ENCODE measurements at regions not wholly inside any gene's neighbourhood (a gene's known extent, or its start where the extent isn't known, plus 50 kb on each side); places are given as distances from the start of the nearest gene placed in this dataset.

GRCh38 chr2:216292475-216292874 is 79.8 kb downstream of the MARCHF4 start:
- H3K36me3 Mint-ChIP-seq (ENCODE audit: unreplicated experiment): no peaks in the 10 kb centered on the region
- TF ChIP-seq CTCF (IDR thresholded peaks at IDR 0.05; ENCODE audit: partially characterized antibody, unreplicated experiment): no peak
- no peaks in the 10 kb centered on the region for H3K27me3 Mint-ChIP-seq (ENCODE audit: unreplicated experiment)
- DNase-seq: no peak
- peaks cover 17% of the 10 kb centered on the region for H3K4me1 Mint-ChIP-seq (ENCODE audit: low read depth, unreplicated experiment)
- no peaks in the 10 kb centered on the region for H3K9me3 Mint-ChIP-seq (ENCODE audit: unreplicated experiment)
- no peak overlapping the region for H3K27ac Mint-ChIP-seq (ENCODE audit: unreplicated experiment)
- H3K4me3 Mint-ChIP-seq (ENCODE audit: unreplicated experiment): no peak overlapping the region

DNA sequence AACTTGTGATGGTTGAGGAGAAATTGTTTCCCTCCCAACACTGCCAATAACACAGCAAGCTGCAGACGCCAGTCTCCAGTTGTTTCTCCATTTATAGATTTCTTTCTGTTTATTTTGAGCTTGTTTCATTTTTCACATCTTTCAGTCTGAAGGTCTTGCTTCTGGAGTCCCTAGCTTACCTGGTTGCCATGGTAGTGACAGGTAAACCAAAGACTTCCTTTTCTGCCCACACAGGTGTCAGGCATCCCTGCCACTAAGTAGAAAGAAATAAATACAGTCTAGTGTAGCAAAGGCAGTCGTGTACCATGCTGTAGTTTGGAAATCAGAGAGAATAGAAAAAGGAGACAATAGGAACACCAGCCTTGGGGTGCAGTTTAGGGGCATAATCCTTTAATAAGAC is 82.8 kb downstream of the MARCHF4 start:
- H3K4me3 Mint-ChIP-seq (ENCODE audit: unreplicated experiment): no peak overlapping the region
- peaks cover 6% of the 10 kb centered on the region for H3K9me3 Mint-ChIP-seq (ENCODE audit: unreplicated experiment)

DNA sequence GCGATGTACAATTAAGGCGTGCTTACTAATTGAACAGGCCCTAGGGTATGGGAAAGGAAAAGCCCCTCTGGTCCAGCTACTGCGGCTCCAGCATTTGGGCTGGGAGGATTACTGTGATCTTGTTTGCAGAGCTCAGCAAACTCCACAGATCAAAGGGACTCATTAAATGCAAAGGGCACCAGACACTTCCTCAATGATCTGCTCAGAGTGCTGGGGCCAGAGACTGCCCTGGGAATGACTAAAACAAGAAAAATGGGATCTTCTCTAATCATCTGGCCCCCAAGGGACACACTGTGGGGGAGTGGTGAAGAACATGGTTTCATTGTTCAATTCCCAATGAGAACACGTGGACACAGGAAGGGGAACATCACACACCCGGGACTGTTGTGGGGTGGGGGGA is 85.0 kb downstream of the MARCHF4 start:
- Mint-ChIP-seq H3K27ac (ENCODE audit: unreplicated experiment) (peak overlapping the region; percentile 50), H3K4me1 (ENCODE audit: low read depth, unreplicated experiment) (peaks cover 32% of the 10 kb centered on the region), H3K27me3 (ENCODE audit: unreplicated experiment) (peaks cover 6% of the 10 kb centered on the region), H3K36me3 (ENCODE audit: unreplicated experiment) (peaks cover 5% of the 10 kb centered on the region), H3K9me3 (ENCODE audit: unreplicated experiment) (peaks cover 6% of the 10 kb centered on the region), H3K4me3 (ENCODE audit: unreplicated experiment) (no peak overlapping the region)
- peak; percentile 16 for DNase-seq
- TF ChIP-seq CTCF (IDR thresholded peaks at IDR 0.05; ENCODE audit: partially characterized antibody, unreplicated experiment): no peak

More for the DNA sequence above, 82.8 kb downstream of the MARCHF4 start:
- no peaks in the 10 kb centered on the region for H3K36me3 Mint-ChIP-seq (ENCODE audit: unreplicated experiment)
- TF ChIP-seq CTCF (IDR thresholded peaks at IDR 0.05; ENCODE audit: partially characterized antibody, unreplicated experiment): no peak
- no peak for DNase-seq
- H3K4me1 Mint-ChIP-seq (ENCODE audit: low read depth, unreplicated experiment): peaks cover 29% of the 10 kb centered on the region
- no peak overlapping the region for H3K27ac Mint-ChIP-seq (ENCODE audit: unreplicated experiment)
- H3K27me3 Mint-ChIP-seq (ENCODE audit: unreplicated experiment): peaks cover 2% of the 10 kb centered on the region

DNA sequence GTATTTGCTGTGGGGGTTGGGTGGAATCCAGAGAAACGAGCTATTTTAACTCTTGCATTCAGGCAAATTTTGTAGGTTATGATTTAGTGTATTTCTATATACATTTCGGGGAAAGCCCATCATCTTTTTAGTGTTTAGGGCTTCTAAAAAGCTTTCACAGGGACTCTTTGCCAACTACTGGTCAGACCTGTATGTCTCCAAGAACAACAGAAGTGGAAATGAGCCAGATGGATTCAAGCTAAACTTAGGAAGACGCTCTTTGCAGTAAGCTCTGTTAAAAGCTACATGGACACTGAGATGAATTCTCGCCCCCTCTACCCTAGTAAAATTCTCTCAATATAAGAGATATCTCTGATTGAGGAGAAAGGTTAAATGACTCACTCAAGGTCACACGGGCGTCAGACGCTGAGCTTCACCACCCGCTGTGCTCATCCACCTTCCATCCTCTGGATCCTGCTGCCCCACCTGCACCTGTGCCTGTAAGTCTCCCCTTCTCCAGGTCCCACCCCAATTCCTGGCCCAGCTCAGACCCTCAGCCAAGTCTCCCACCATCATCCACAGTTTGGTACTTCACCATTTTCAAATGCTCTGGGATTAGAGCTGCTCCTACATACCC is 85.6 kb downstream of the MARCHF4 start:
- Mint-ChIP-seq H3K27ac (ENCODE audit: unreplicated experiment) (peak overlapping the region; percentile 50), H3K27me3 (ENCODE audit: unreplicated experiment) (peaks cover 6% of the 10 kb centered on the region), H3K4me1 (ENCODE audit: low read depth, unreplicated experiment) (peaks cover 36% of the 10 kb centered on the region), H3K36me3 (ENCODE audit: unreplicated experiment) (peaks cover 5% of the 10 kb centered on the region), H3K9me3 (ENCODE audit: unreplicated experiment) (peaks cover 6% of the 10 kb centered on the region), H3K4me3 (ENCODE audit: unreplicated experiment) (no peak overlapping the region)
- DNase-seq: no peak
- no peak for TF ChIP-seq CTCF (IDR thresholded peaks at IDR 0.05; ENCODE audit: partially characterized antibody, unreplicated experiment)

DNA sequence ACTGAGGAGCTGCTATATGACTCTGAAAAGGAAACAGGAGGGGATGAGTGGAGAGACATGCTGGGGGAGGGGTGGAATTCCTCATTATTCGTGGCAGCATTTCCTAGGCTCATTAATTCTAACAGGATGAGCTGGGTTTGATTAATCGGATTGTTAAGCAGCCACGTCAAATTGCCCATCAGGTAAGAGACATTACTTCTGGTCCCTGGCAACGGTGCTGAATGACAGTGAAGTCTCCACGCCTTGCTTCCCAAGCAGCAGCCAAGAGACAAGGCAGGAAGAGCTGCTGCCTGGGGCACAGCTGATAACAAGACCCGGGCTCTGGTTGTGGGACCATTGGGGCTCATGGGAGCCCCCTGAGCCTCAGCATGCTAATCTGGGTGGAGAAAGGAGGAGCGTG is 86.6 kb downstream of the MARCHF4 start:
- no peak overlapping the region for H3K27ac Mint-ChIP-seq (ENCODE audit: unreplicated experiment)

More for the DNA sequence above, 86.6 kb downstream of the MARCHF4 start:
- DNase-seq: no peak
- TF ChIP-seq CTCF (IDR thresholded peaks at IDR 0.05; ENCODE audit: partially characterized antibody, unreplicated experiment): no peak
- peaks cover 39% of the 10 kb centered on the region for H3K4me1 Mint-ChIP-seq (ENCODE audit: low read depth, unreplicated experiment)
- peaks cover 6% of the 10 kb centered on the region for H3K9me3 Mint-ChIP-seq (ENCODE audit: unreplicated experiment)
- H3K27me3 Mint-ChIP-seq (ENCODE audit: unreplicated experiment): peaks cover 6% of the 10 kb centered on the region
- H3K4me3 Mint-ChIP-seq (ENCODE audit: unreplicated experiment): peak overlapping the region; percentile 26
- H3K36me3 Mint-ChIP-seq (ENCODE audit: unreplicated experiment): peaks cover 5% of the 10 kb centered on the region
